HG03521 (cell line): ENCODE measurements at regions not wholly inside any gene's neighbourhood (a gene's known extent, or its start where the extent isn't known, plus 50 kb on each side); places are given as distances from the start of the nearest gene placed in this dataset.
"Not testable (repeated sequence)": the region's sequence is repeated elsewhere in the genome, so short reads cannot be mapped to it uniquely, and the experiment has no call there.

Experiments
- ATAC-seq: cut with Tn5 transposase; IDR thresholded peaks from one replicate; pipeline ENCODE4 v1.9.1; 2021; ENCODE audit warnings: mild to moderate bottlenecking, moderate library complexity; ENCODE audit not compliant: unreplicated experiment

GRCh38 chr21:31609081-31609480, 50.4 kb upstream of the SOD1 start:
- no peak for ATAC-seq

DNA sequence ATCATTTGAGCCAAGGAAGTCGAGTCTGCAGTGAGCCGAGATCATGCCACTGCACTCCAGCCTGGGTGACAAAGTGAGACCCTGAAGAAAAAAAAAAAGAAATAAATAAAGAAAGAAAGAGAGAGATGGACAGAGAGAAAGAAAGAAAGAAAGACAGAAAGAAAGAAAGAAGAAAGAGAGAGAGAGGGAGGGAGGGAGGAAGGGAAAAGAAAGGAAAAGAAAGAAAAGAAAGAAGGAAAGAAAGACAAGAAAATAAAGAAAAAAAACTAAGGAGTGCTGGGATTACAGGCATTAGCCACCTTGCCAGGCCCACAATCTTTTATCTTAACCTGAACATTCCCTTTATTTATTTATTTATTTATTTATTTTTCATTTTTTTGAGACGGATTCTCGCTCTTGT, 51.7 kb upstream of the SOD1 start:
- ATAC-seq = no peak

DNA sequence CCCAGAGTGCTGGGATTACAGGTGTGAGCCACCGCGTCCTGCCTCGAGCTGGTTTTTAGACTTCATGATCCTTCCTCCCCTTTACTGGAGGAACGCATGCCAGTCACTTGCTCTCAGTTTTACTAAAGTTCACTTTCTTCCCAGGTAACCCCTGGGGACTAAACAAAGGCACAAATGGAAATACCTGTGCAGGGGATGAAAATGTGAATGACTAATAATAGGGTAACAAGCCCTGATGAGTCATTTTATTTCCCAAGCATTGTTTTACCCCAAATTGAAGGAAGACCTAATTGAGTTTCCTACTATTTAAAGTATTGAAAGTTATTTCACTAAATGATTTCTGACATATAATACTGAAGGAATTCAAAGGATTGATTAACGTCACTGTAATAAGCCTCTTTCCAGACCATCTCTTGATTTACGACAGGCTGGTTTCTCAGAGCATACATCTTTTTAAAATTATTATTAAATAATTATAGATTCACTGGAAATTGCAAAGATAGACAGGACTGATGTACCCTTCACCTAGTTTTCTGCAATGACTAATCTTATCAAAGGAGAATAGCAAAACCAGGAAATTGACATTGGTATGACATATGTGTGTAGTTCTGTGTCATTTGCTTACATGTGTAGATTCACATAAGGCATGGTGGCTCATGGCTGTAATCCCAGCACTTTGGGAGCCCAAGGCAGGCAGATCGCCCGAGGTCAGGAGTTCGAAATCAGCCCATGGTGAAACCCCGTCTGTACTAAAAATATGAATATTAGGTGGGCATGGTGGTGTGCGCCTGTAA, 53.2 kb upstream of the SOD1 start:
- ATAC-seq = no peak

- ATAC-seq = no peak
These were observed 54.8 kb upstream of the SOD1 start for GRCh38 chr21:31604591-31605190.

- ATAC-seq = no peak
These were observed 59.9 kb upstream of the SOD1 start for GRCh38 chr21:31599563-31599962.

GRCh38 chr21:31599013-31599412, 60.5 kb upstream of the SOD1 start:
- ATAC-seq = no peak

- no peak for ATAC-seq
These were observed 61.8 kb upstream of the SOD1 start for GRCh38 chr21:31597683-31598082.

DNA sequence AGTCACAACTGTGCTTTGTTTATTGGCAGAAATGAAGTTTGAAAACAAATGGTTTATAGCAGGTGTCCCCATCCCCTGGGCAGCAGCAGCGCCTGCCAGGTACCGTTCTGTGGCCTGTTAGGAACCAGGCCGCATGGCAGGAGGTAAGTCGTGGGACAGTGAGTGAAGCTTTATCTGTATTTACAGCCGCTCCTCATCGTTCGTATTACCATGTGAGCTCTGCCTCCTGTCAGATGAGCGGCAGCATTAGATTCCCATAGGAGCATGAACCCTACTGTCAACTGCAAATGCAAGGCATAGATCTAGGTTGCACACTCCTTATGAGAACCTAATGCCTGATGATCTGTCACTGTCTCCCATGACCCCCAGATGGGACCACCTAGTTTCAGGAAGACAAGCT, 63.4 kb upstream of the SOD1 start:
- no peak for ATAC-seq

GRCh38 chr21:31594726-31595125, 64.8 kb upstream of the SOD1 start:
- no peak for ATAC-seq

DNA sequence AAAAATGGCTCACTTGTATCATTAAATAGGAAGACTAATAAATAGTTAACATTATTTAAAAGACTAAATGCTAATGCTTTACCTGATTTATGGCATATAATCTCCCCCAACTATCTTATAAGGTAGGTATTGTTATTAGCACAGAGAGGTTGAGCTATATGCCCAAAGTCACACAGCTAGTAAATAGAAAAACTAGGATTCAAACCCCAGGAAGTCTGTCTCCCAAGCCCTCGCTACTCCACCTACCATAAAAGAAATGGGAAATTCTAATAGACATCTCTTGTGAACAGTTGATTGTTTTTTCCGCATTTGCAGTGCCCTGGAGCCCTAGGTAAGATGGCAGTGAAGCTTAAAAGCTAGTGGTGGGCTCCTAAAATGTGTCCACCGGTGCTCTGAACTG, 65.2 kb upstream of the SOD1 start:
- ATAC-seq = no peak

DNA sequence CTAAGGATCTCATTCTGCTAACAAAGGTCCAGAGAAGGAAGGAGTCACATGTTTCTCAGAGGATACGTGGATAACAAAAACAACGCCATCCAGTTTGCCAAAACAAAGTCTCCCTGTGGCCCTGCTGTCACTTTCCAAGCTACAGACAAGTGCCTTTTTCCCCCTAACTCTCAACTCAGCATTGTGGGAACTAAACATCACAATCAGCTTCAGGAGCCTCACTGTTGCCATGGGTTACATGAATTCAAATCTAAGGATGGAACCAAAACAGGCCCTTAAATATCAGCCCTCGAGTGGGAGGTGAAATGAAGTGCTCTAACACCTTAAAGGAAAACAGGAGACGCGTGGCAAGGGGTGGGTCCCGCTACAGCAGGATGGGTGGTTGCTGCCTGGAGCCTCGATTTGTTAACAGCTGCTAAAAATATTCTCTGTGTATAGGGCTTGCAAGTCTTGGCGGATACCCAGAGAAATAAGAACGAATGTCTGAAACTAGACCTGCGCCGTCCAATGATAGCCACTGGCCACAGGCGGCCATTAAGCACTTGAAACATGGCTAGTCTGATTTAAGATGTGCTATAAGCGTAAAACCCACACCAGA, 66.4 kb upstream of the SOD1 start:
- no peak for ATAC-seq

DNA sequence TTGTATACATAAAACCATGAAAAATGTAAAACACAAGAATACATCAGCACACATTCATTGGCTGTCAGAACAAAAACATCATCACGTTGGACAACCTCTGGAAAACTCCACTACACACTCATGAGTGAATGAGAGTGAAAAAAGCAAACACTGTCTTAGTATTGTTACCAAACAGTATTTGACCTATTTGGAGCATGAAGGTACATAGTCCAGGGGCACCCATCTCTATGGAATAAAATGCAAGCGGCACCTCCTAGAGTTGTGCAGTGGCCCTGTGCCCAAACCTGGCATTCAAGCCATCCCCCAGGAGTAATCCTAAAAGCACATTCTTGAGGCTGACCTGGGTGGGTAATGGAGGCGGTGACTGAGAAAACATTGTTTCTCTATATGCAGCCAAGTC, 67.0 kb upstream of the SOD1 start:
- no peak for ATAC-seq

GRCh38 chr21:31589820-31590219, 69.7 kb upstream of the SOD1 start:
- no peak for ATAC-seq

DNA sequence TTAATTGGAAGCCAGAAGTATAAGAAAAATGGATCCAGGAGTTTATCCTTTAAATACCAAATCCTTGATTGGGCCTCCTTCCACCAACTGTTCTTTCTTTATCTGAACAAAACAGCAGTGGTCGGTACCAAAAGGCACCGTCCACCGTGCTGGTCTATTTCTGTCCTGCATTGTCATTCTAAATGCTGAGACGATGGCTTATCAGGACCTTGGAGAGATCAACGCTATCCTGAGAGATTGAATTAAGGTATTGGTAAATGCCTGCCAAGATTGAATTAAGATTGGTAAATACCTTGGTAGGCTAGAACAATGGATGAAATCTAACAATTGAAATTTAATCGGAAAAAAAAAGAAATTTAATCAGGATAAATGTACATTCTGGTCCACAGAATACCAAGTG, 73.4 kb upstream of the SOD1 start:
- ATAC-seq = no peak

DNA sequence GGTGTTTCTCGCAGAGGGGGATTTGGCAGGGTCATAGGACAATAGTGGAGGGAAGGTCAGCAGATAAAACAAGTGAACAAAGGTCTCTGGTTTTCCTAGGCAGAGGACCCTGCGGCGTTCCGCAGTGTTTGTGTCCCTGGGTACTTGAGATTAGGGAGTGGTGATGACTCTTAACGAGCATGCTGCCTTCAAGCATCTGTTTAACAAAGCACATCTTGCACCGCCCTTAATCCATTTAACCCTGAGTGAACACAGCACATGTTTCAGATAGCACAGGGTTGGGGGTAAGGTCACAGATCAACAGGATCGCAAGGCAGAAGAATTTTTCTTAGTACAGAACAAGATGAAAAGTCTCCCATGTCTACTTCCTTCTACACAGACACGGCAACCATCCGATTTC, 75.6 kb upstream of the SOD1 start:
- not testable (repeated sequence) for ATAC-seq

- ATAC-seq = no peak
These were observed 76.0 kb upstream of the SOD1 start for GRCh38 chr21:31583498-31583897.

- no peak for ATAC-seq
These were observed 78.6 kb upstream of the SOD1 start for GRCh38 chr21:31580866-31581276.

GRCh38 chr21:31577271-31577670, 82.2 kb upstream of the SOD1 start:
- ATAC-seq = no peak

- no peak for ATAC-seq
These were observed 83.1 kb upstream of the SOD1 start for GRCh38 chr21:31576428-31576827.

DNA sequence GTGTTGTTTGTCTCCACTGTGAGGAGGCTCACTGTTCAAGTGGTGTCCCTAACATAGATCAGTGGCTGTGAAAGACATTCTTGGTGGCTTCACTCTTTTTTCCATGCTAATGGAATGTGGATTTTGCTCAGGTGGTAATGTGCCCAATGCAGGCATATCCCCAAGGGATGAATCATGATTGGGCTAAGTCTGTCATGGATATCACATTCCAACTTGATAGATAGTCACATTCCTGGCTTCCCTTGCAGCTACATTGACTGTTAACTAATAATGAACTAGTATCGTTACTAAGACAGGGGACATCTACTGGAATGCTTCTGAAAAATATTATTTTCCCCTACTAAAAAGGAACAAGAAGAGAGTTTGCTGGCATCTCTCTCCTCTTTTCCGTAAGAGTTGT, 86.3 kb upstream of the SOD1 start:
- no peak for ATAC-seq

GRCh38 chr21:31571879-31572278, 87.6 kb upstream of the SOD1 start:
- ATAC-seq = no peak

- no peak for ATAC-seq
These were observed 88.5 kb upstream of the SOD1 start for GRCh38 chr21:31570824-31571566.
